Right cardiac atrium (tissue), 5 donors: ENCODE measurements at regions not wholly inside any gene's neighbourhood (a gene's known extent, or its start where the extent isn't known, plus 50 kb on each side); places are given as distances from the start of the nearest gene placed in this dataset.

ENCODE experiments used
- ATAC-seq, 2 donors: fragments of 200-7000 bp; cut with Tn5 transposase; one replicate each; pipeline versions ENCODE4 v1.8.0 to v1.9.1; 2020; ENCODE audit warnings: moderate library complexity in 2 of 2, mild to moderate bottlenecking in 1 of 2
- DNase-seq, 3 donors: peaks; one replicate each; pipeline ENCODE4 v3.0.0-alpha.2; 2020
- H3K27ac ChIP-seq: one replicate; pipeline ENCODE4 v1.5.1; 2013; ENCODE audit warnings: mild to moderate bottlenecking, low read length, control low read depth, moderate library complexity
- H3K27me3 ChIP-seq: one replicate; pipeline ENCODE4 v1.6.1; 2013; ENCODE audit not compliant: control insufficient read depth, insufficient read depth
- H3K4me1 ChIP-seq: one replicate; pipeline ENCODE4 v1.6.1; 2013; ENCODE audit warnings: low read length; ENCODE audit not compliant: control insufficient read depth, insufficient read depth
- H3K4me3 ChIP-seq: one replicate; pipeline ENCODE4 v1.5.1; 2013; ENCODE audit warnings: low read length, control low read depth
- H3K9me3 ChIP-seq: one replicate; pipeline ENCODE4 v1.6.1; 2013; ENCODE audit warnings: low read length; ENCODE audit not compliant: control insufficient read depth
- WGBS: extraction: QIAGEN DNeasy Blood & Tissue Kit; methylation state at CpG from one replicate; pipeline ENCODE4 v1.1.7; 2013; 5-methylcytosine and 5-hydroxymethylcytosine counted together
- intact Hi-C, 4 donors: fragments of 100-400 bp; cut with DNase I; formaldehyde crosslinking; loops; one replicate each; pipeline versions ENCODE4 v1.11.0 to v1.14.0; 2022 to 2023
- donor health status: healthy with polysubstance abuse.
- donor health status: DM: no; HTN: yes; CAD: no.
- donor health status: DM: no; HTN: no; CAD: no.
- donor health status: DM: no; HTN: yes; CAD: no; lungs with severe emphysema.
- donor health status: DM: yes; HTN: yes; CAD: no.

DNA sequence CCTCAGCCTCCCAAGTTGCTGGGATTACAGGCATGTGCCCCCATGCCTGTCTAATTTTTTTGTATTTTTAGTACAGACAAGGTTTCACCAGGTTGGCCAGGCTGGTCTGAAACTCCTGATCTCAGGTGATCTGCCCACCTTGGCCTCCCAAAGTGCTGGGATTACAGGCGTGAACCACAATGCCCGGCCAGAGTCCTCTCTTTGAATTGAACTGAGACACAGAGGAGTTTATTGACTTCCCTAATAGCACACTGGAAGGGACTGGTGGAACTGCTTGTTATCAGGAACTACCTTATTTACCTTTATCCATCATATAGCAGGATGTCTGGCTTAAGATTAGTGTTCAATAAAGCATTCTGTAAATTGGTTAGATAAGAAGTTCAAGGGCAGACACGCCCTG is 613.8 kb downstream of the EFNB2 start:
- H3K4me1 ChIP-seq, result no peaks in the 10 kb centered on the region
- intact Hi-C loops, result no loop called here
- H3K9me3 ChIP-seq, result no peaks in the 10 kb centered on the region
- no peaks in the 10 kb centered on the region for H3K27me3 ChIP-seq
- 63% methylated on average over 3 of the region's 3 CpGs for WGBS
- H3K4me3 ChIP-seq, result no peak overlapping the region
- no peak overlapping the region for H3K27ac ChIP-seq
- no peak for DNase-seq
- no peak for ATAC-seq

DNA sequence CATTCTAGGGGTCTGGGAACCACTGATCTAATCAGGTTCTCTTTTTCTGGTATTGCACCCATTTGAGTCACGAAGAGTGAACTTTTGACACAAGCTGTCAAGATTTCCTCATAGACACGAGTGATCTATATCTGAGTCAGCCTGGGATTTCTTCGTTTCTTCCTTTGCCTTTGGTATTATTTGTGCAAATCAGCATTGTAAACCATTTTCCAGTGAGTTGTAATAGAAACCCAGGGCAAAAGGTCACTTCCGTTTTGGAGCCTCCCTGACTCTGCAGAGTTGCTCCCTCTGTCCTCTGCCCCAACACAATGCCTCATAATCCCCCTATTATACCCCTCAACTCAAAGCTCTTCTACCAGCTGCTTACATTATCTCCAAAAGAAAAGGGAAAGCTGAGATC is 615.1 kb downstream of the EFNB2 start:
- H3K9me3 ChIP-seq, result no peaks in the 10 kb centered on the region
- intact Hi-C loops, result no loop called here
- no peaks in the 10 kb centered on the region for H3K4me1 ChIP-seq
- H3K4me3 ChIP-seq, result no peak overlapping the region
- DNase-seq, result no peak
- no peak for ATAC-seq
- WGBS, result 72% methylated on average over 4 of the region's 4 CpGs
- no peaks in the 10 kb centered on the region for H3K27me3 ChIP-seq
- no peak overlapping the region for H3K27ac ChIP-seq

DNA sequence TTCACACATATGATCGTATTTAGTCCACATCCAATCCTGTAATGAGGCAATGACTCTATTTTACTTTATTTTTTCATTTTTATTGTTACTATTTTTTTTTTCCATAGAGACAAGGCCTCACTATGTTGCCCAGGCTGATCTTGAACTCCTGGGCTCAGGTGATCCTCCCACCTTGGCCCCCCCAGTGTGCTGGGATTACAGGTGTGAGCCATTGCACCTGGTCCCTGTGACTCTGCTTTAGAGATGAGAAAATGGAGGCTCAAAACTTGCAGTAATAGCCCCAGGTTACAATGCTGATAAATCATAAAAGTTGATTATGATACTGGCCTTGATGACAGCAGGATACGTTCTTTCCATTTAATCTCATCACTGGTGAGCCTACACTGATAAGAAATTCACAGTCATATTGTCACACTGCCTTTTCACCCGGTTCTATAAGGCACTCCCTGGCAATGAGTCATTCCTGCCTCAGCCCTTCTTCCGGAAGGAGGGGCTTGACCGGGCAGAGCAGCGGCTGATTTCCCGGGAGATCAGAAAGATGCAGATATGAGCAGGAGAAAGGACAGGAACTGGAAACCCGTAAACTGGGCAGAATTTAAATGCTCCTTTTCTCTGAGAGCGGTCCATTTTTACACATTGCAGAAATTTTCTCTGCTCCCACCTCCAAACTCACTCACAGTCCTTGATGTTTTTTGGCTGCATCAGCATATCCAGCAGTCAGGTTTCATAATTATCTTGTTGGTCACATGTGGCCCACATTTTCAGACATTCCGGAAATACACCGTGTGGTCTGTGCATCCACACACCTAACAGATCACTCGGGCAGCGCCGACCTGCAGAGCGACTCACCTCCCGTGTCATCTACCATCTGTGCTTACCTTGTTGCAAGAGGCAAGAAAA is 616.4 kb downstream of the EFNB2 start:
- intact Hi-C loops, result no loop called here
- Histone ChIP-seq H3K27me3 (no peaks in the 10 kb centered on the region), H3K9me3 (no peaks in the 10 kb centered on the region), H3K27ac (no peak overlapping the region), H3K4me3 (no peak overlapping the region), H3K4me1 (peaks cover 4% of the 10 kb centered on the region)
- DNase-seq (peak in 1 of 3 donors; percentile 34), ATAC-seq (peak; percentile 78 to 96)
- WGBS, result 60% methylated on average over 16 of the region's 16 CpGs

DNA sequence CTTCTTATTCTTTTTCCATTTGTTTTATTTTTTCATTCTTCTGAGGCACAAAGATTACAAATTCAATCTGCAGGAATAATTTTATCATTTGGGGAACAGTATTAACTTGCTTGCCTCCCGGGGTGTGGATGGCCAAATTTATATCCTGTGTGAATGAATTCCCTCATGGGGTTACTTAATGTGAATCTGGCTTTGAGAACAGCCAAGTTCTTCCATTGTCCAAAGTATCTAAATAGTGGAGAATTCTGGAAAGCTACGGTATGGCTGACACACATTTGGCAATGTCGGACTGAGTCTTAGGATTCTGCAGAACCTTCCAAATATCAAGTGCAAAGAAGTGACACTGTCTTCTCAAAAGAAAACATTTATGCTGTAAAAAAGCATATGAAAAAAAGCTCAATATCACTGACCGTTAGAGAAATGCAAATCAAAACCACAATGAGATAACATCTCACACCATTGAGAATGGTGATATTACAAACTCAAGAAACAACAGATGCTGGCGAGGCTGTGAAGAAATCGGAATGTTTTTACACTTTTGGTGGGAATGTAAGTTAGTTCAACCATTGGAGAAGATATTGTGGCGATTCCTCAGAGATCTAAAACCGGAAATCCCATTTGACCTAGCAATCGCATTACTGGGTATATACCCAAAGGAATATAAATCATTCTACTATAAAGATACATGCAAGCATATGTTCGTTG is 620.2 kb downstream of the EFNB2 start:
- ATAC-seq (no peak), DNase-seq (no peak)
- intact Hi-C loops, result no loop called here
- Histone ChIP-seq H3K4me3 (no peak overlapping the region), H3K27ac (no peak overlapping the region), H3K27me3 (no peaks in the 10 kb centered on the region), H3K9me3 (no peaks in the 10 kb centered on the region), H3K4me1 (peaks cover 4% of the 10 kb centered on the region)
- WGBS, result 64% methylated on average over 10 of the region's 10 CpGs

DNA sequence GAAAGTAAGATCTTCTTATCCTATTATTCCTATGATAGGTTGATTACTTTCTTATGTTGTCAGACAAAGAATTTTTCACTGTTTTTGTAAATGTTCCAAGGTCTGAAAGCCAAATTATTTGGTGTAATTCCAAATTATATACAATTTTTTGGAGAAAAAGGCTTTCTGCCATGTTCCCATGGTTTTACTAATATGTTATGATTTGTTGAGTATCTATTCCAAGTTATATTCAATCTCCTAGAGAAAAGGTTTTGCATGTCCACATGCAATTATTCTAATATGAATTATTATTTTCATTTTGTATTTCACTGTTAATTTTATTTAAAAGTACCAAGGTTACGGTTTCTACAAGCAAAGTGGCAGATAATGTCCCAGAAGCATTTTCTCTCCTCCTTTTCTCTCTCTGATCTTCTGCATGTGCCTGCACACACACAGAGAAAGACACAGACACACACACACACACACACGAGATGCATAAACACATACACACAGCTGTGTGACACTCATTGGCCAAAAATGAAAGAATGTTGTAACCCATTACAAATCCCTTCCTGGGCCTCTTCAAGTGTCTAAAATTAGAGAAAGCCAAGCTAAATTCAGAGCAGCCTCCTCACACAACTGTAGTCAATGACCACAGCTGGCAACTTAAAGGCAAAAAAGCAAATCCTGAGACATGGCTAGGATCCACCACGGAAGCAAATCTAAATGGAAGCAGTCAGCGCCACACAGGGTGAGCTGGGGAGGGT is 621.0 kb downstream of the EFNB2 start:
- Histone ChIP-seq H3K27ac (no peak overlapping the region), H3K4me1 (peaks cover 4% of the 10 kb centered on the region), H3K4me3 (no peak overlapping the region), H3K27me3 (no peaks in the 10 kb centered on the region), H3K9me3 (no peaks in the 10 kb centered on the region)
- intact Hi-C loops, result no loop called here
- no peak for DNase-seq
- WGBS, result 38% methylated on average over 4 of the region's 4 CpGs
- ATAC-seq, result no peak

DNA sequence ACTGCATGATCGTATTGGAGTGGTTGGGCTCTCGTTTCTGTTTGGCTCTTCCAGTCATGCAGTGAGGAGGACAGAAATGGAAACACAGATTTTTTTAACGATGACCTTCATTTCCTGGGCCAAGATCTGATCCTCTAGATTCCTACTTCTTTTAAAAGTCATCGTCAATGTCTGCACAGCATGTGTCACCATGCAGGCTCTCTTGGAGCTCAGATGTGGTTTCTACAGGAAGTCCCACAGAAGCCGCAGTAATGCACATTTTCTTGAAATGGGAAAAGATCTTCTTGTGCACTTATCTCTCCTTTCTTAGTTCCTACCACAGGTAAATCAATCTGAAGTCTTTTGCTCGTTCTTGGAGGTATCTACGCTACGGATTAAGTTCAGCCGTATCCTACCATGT is 626.9 kb downstream of the EFNB2 start:
- no peaks in the 10 kb centered on the region for H3K9me3 ChIP-seq
- no peaks in the 10 kb centered on the region for H3K4me1 ChIP-seq
- H3K27ac ChIP-seq, result no peak overlapping the region
- ATAC-seq (no peak), DNase-seq (no peak)
- no peaks in the 10 kb centered on the region for H3K27me3 ChIP-seq
- no peak overlapping the region for H3K4me3 ChIP-seq
- 71% methylated on average over 9 of the region's 9 CpGs for WGBS
- intact Hi-C loops, result no loop called here

DNA sequence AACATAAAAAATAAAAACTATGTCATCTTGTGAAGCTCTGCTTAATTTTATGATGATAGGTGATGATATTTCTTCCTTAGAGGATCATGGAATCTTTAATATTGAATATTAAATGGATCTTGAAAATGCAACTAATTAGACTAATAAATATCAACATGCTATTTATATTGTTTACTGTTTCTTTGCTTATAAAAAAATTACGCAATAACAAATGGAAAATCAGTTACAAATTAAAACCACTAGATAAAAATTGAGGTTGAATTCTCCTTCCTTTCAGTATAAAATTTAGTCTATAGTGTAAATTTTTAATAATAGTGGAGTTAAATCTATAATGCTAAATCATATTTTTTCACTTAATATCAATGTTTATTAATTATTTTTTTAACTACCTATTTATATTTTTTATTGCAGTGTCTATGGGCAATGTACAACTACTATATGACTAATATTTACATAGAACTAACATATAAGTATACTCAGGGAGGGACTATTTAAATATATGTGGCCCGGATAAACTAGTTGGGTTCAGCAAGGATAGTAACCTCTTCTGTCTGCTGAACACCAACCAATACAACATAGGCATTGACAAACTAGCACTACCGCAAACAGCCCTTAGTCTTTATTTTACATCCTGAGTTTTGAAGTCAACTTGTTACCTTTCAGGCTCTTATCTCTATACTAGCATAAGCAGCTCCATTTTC is 628.0 kb downstream of the EFNB2 start:
- intact Hi-C loops, result no loop called here
- ATAC-seq (no peak), DNase-seq (no peak)
- WGBS, result 95% methylated on average over 3 of the region's 3 CpGs
- no peaks in the 10 kb centered on the region for H3K27me3 ChIP-seq
- no peak overlapping the region for H3K27ac ChIP-seq
- H3K4me3 ChIP-seq, result no peak overlapping the region
- H3K4me1 ChIP-seq, result no peaks in the 10 kb centered on the region
- H3K9me3 ChIP-seq, result no peaks in the 10 kb centered on the region

DNA sequence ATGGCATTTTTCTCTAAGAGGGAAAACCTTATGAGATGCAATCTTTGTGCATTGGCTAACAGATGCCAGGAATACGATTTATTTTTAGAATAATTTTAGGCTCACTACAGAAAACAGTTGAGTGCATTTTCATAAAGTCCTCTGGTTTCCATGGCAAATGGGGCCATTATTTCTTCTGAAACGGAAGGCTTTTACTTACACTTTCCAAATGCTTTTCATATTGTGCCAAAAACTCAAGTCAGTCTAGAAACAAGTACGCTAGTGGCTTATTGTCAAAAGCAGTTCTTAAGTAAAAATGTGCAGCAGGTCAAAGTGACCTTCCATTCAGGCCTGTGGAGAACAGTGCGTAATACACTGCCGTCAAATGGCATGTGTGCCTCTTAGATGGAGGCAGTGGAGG is 628.7 kb downstream of the EFNB2 start:
- DNase-seq (no peak), ATAC-seq (no peak)
- no peak overlapping the region for H3K27ac ChIP-seq
- intact Hi-C loops, result no loop called here
- no peaks in the 10 kb centered on the region for H3K27me3 ChIP-seq
- H3K4me1 ChIP-seq, result no peaks in the 10 kb centered on the region
- no peak overlapping the region for H3K4me3 ChIP-seq
- no peaks in the 10 kb centered on the region for H3K9me3 ChIP-seq
- WGBS, result 75% methylated on average over 5 of the region's 5 CpGs

DNA sequence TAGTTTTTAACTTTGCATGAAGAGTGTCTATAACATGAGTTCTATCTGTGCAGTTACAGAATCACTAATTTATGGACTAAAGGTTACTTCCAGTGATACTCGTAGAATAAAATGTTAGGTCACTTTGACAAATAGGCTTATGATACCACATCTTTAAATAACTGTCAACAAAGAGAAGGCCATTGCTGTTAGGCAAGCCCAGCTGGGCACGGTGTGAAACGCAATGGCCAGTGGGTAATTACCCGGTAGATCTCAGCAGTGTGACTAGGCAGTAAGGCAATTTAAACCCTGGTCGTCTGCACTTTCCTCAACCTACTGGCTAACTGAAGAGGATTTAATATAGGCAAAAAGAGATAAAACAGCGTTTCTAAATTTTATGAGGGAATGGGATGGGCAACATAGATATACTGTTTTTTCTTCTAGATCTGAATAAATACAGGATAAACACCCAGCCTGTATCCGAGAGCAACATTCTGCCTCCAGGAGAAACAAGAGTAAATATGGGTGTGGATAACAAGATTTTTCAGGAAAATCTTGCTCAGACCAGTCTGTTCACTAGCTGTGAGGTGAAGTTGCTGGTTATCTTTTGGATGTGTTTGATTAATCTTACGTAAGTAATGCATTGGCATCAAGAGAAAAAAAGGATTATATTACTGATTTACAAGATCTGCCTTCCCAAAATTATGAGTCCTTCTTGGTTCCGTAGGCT is 631.3 kb downstream of the EFNB2 start:
- H3K4me1 ChIP-seq, result no peaks in the 10 kb centered on the region
- ATAC-seq (no peak), DNase-seq (no peak)
- intact Hi-C loops, result no loop called here
- no peaks in the 10 kb centered on the region for H3K27me3 ChIP-seq
- H3K27ac ChIP-seq, result no peak overlapping the region
- H3K4me3 ChIP-seq, result no peak overlapping the region
- WGBS, result 90% methylated on average over 9 of the region's 9 CpGs
- H3K9me3 ChIP-seq, result no peaks in the 10 kb centered on the region

DNA sequence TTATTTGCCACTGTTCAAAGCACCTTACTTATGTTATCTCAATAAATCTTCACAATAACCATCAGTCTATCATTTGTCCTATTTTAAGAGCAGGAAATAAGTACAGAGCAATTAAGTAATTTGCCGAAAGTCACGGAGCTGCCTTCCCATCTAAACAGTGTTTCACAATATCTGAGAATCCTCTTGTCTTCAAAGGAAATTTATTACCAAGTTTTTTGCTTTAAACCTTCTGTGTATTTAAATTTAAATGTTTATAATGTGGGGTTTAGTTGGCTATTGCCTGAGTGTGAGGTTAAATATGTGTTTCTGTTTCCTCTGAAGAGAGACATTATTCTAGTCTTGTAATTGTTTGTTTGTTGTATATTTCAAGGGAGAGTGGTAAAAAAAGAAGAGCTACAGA is 633.1 kb downstream of the EFNB2 start:
- no peaks in the 10 kb centered on the region for H3K9me3 ChIP-seq
- H3K4me1 ChIP-seq, result no peaks in the 10 kb centered on the region
- ATAC-seq, result no peak
- H3K27ac ChIP-seq, result no peak overlapping the region
- no peak overlapping the region for H3K4me3 ChIP-seq
- intact Hi-C loops, result no loop called here
- H3K27me3 ChIP-seq, result no peaks in the 10 kb centered on the region
- 80% methylated on average over 2 of the region's 2 CpGs for WGBS
- no peak for DNase-seq
